ENCODE measurements at regions not wholly inside any gene's neighbourhood (a gene's known extent, or its start where the extent isn't known, plus 50 kb on each side); places are given as distances from the start of the nearest gene placed in this dataset.
"Not testable (repeated sequence)": the region's sequence is repeated elsewhere in the genome, so short reads cannot be mapped to it uniquely, and the experiment has no call there.

DNA sequence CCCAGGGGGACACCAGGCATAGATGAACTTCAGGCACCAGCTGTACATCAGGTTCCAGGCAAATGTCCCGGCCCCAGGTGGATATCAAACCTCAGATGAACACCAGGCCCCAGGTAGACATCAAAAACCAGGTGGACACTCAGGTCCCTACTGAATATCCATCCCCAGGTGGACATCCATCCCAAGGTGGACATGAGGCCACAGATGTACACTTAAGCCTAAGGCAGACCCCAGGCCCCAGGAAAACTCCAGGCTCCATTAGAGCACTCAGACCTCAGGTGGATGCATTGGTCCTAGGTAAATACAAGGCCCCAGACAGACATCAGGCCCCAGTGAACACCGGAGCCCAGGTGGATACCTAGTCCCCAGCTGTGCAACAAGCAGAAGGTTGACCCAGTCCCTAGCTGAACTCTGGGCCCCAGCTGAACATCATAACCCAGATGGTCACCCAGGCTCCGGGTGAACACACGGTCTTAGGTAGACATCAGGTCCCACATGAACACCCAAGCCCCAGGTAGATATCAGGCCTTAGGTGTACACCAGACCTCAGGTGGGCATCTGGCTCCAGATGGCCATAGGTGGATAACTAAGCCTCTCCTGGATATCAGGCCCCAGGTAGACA is 1484.3 kb upstream of the TPTE start:
- H3K4me2 ChIP-seq; CTCF ChIA-PET; H2AFZ ChIP-seq (ENCODE audit: low read depth); DNase-seq; H3F3A ChIP-seq (replicated peaks; ENCODE audit: insufficient read depth); H3K27me3 ChIP-seq (ENCODE audit: insufficient read depth); H3K36me3 ChIP-seq (replicated peaks in 1 of 2; ENCODE audit: control insufficient read depth in 1 of 2, insufficient read depth in 2 of 2, low read length in 1 of 2); H3K4me1 ChIP-seq (ENCODE audit: control insufficient read depth in 1 of 2, insufficient read depth in 2 of 2, low read depth in 1 of 2, low read length in 1 of 2); H3K9me2 ChIP-seq; H3K27ac ChIP-seq (ENCODE audit: low read depth in 2 of 2, low read length in 1 of 2); POLR2A ChIA-PET; H3K4me3 ChIP-seq (ENCODE audit: low read depth in 2 of 2, low read length in 1 of 2); H3K79me2 ChIP-seq (ENCODE audit: insufficient read depth); H4K20me1 ChIP-seq (ENCODE audit: insufficient read depth); H3K9me3 ChIP-seq; H3K9ac ChIP-seq: not testable (repeated sequence)
- WGBS (ENCODE audit: low lambda C conversion rate), result 0% methylated on average over 2 of the region's 4 CpGs

DNA sequence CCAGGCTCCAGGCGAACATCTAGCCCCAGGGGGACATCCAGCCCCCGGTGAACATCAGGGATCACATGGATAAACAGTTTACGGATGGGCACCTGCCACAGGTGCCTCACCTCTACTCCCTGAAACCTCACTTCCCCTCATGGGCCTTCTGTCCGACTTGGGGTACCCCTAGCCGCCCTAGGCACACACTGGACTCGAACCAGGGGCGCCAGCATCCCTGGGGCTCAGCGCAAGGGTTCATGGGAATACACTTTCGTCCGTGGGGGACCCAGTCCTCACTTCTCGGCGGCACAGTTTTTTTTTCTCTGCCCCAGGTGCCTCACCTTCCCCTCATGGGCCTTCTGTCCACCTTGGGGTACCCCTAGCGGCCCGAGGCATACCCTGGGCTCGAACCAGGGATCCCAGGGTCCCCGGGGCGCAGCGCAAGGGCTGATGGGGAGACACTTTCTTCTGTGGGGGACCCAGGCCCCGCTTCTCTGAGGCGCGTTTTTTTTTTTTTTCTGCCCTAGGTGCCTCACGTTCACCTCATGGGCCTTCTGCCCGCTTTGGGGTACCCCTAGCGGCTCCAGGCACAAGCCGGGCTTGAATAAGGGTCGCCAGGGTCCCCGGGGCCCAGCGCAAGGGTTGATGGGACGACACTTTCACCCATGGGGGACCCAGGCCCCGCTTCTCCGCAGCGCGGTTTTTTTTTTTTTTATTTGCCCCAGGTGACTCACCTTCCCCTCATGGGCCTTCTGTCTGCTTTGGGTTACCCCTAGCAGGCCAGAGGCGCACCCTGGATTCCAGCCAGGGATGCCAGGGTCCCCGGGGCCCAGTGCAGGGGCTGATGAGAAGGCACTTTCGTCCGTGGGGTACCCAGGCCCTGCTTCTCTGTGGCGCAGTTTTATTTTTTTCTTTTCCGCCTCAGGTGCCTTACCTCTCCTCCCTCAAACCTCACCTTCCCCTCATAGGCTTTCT is 1483.5 kb upstream of the TPTE start:
- H3K9ac ChIP-seq; POLR2A ChIA-PET; H3K4me3 ChIP-seq (ENCODE audit: low read depth in 2 of 2, low read length in 1 of 2); H3K9me3 ChIP-seq; H3F3A ChIP-seq (replicated peaks; ENCODE audit: insufficient read depth); H2AFZ ChIP-seq (ENCODE audit: low read depth); H3K79me2 ChIP-seq (ENCODE audit: insufficient read depth); H3K27ac ChIP-seq (ENCODE audit: low read depth in 2 of 2, low read length in 1 of 2); DNase-seq; H3K9me2 ChIP-seq; H3K36me3 ChIP-seq (replicated peaks in 1 of 2; ENCODE audit: control insufficient read depth in 1 of 2, insufficient read depth in 2 of 2, low read length in 1 of 2); H3K4me1 ChIP-seq (ENCODE audit: control insufficient read depth in 1 of 2, insufficient read depth in 2 of 2, low read depth in 1 of 2, low read length in 1 of 2); H3K4me2 ChIP-seq; H4K20me1 ChIP-seq (ENCODE audit: insufficient read depth); H3K27me3 ChIP-seq (ENCODE audit: insufficient read depth); CTCF ChIA-PET: not testable (repeated sequence)
- 6% methylated on average over 35 of the region's 39 CpGs for WGBS (ENCODE audit: low lambda C conversion rate)

DNA sequence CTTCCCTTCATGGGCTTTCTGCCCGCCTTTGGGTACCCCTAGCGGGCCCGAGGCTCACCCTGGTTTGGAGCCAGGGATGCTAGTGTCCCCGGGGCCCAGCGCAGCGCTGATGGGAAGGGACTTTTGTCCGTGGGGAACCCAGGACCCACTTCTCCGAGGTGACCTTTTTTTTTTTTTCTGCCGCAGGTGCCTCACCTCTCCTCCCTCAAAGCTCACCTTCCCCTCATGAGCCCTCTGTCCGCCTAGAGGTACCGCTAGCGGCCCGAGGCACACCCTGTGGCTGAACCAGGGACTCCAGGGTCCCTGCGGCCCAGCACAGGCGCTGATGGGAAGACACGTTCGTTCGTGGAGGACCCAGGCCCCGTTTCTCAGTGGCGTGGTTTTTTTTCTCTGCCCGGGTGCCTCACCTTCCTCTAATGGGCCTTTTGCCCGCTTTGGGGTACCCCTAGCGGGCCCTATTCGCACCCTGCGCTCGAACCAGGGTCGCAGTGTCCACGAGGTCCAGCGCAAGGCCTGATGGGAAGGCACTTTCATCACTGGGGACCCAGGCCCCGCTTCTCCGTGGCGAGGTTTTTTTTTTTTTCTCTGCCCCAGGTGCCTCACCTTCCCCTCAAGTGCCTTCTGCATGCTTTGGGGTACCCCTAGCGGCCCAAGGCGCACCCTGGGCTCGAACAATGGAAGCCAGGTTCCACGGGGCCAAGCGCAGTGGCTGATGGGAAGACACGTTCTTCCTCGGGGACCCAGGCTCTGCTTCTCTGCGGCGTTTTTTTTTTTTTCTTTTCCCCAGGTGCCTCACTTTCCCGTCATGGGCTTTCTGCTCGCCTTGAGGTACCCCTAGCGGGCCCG is 1481.6 kb upstream of the TPTE start:
- H3K36me3 ChIP-seq (replicated peaks in 1 of 2; ENCODE audit: control insufficient read depth in 1 of 2, insufficient read depth in 2 of 2, low read length in 1 of 2); H3K27ac ChIP-seq (ENCODE audit: low read depth in 2 of 2, low read length in 1 of 2); H3K4me1 ChIP-seq (ENCODE audit: control insufficient read depth in 1 of 2, insufficient read depth in 2 of 2, low read depth in 1 of 2, low read length in 1 of 2); H3K9ac ChIP-seq; H3K4me2 ChIP-seq; DNase-seq; H3K9me3 ChIP-seq; H3K79me2 ChIP-seq (ENCODE audit: insufficient read depth); H3F3A ChIP-seq (replicated peaks; ENCODE audit: insufficient read depth); CTCF ChIA-PET; H3K4me3 ChIP-seq (ENCODE audit: low read depth in 2 of 2, low read length in 1 of 2); H4K20me1 ChIP-seq (ENCODE audit: insufficient read depth); POLR2A ChIA-PET; H3K9me2 ChIP-seq; H3K27me3 ChIP-seq (ENCODE audit: insufficient read depth); H2AFZ ChIP-seq (ENCODE audit: low read depth): not testable (repeated sequence)
- WGBS (ENCODE audit: low lambda C conversion rate), result 29% methylated on average over 44 of the region's 45 CpGs

DNA sequence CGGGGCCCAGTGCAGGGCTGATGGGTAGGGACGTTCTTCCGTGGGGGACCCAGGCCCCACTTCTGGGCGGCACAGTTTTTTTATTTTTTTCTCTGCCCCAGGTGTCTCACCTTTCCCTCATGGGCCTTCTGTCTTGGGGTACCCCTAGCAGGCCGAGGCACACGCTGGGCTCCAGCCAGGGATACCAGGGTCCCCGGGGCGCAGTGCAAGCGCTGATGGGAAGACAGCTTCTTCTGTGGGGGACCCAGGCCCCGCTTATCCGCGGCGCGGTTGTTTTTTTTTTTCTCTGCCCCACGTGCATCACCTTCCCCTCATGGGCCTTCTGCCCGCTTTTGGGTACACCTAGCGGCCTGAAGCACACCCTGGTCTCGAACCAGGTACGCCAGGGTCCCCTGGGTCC is 1481.0 kb upstream of the TPTE start:
- H3K36me3 ChIP-seq (replicated peaks in 1 of 2; ENCODE audit: control insufficient read depth in 1 of 2, insufficient read depth in 2 of 2, low read length in 1 of 2); H4K20me1 ChIP-seq (ENCODE audit: insufficient read depth); H2AFZ ChIP-seq (ENCODE audit: low read depth); H3F3A ChIP-seq (replicated peaks; ENCODE audit: insufficient read depth); POLR2A ChIA-PET; H3K4me1 ChIP-seq (ENCODE audit: control insufficient read depth in 1 of 2, insufficient read depth in 2 of 2, low read depth in 1 of 2, low read length in 1 of 2); H3K79me2 ChIP-seq (ENCODE audit: insufficient read depth); CTCF ChIA-PET; H3K27me3 ChIP-seq (ENCODE audit: insufficient read depth); H3K9me2 ChIP-seq; H3K27ac ChIP-seq (ENCODE audit: low read depth in 2 of 2, low read length in 1 of 2); DNase-seq; H3K4me3 ChIP-seq (ENCODE audit: low read depth in 2 of 2, low read length in 1 of 2); H3K4me2 ChIP-seq; H3K9me3 ChIP-seq; H3K9ac ChIP-seq: not testable (repeated sequence)
- WGBS (ENCODE audit: low lambda C conversion rate), result 62% methylated on average over 19 of the region's 19 CpGs

DNA sequence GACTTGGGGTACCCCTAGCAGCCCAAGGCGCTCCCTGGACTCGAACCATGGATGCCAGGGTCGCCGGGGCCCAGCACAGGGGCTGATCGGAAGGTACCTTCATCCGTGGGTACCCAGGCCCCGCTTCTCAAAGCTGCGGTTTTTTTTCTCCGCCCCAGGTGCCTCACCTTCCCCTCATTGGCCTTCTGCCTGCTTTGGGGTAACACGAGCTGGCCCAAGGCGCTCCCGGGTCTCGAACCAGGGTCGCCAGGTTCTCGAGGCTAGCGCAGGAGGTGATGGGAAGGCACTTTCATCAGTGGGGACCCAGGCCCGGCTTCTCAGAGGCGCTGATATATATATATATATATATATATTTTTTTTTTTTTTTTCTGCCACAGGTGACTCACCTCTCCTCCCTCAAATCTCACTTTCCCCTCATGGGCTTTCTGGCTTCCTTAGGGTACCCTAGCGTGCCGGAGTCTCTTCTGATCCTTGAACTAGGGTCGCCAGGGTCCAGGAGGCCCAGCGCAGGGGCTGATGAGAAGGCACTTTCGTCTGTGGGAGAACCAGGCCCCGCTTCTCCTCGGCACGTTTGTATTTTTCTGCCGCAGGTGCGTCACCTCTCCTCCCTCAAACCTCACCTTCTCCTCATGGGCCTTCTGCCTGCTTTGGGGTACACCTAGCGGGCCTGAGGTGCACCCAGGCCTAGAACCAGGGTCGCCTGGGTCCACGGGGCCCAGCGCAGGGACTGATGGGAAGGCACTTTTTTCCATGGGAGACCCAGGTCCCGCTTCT is 1480.0 kb upstream of the TPTE start:
- H3K4me3 ChIP-seq (ENCODE audit: low read depth in 2 of 2, low read length in 1 of 2); H3K9me2 ChIP-seq; H3K4me2 ChIP-seq; H3K9ac ChIP-seq; H3K36me3 ChIP-seq (replicated peaks in 1 of 2; ENCODE audit: control insufficient read depth in 1 of 2, insufficient read depth in 2 of 2, low read length in 1 of 2); DNase-seq; H2AFZ ChIP-seq (ENCODE audit: low read depth); H3K4me1 ChIP-seq (ENCODE audit: control insufficient read depth in 1 of 2, insufficient read depth in 2 of 2, low read depth in 1 of 2, low read length in 1 of 2); POLR2A ChIA-PET; H4K20me1 ChIP-seq (ENCODE audit: insufficient read depth); H3F3A ChIP-seq (replicated peaks; ENCODE audit: insufficient read depth); H3K9me3 ChIP-seq; H3K27me3 ChIP-seq (ENCODE audit: insufficient read depth); H3K79me2 ChIP-seq (ENCODE audit: insufficient read depth); CTCF ChIA-PET; H3K27ac ChIP-seq (ENCODE audit: low read depth in 2 of 2, low read length in 1 of 2): not testable (repeated sequence)
- WGBS (ENCODE audit: low lambda C conversion rate), result 83% methylated on average over 33 of the region's 33 CpGs

Measured in SK-N-SH (cell line).